OCI-LY3 (cell line): ENCODE measurements at regions not wholly inside any gene's neighbourhood (a gene's known extent, or its start where the extent isn't known, plus 50 kb on each side); places are given as distances from the start of the nearest gene placed in this dataset.

Experiments used
- H2AFZ ChIP-seq: fragments of 200-600, 300-600 bp; shearing (Covaris generic); 2 replicates; pipeline ENCODE4 v1.6.0; 2014; ENCODE audit warnings: antibody characterized with exemption, low read depth, low read length
- H3K27ac ChIP-seq: fragments of 200-600, 300-600 bp; sonication (generic); 2 replicates; pipeline ENCODE4 v1.5.1; 2014; ENCODE audit warnings: mild to moderate bottlenecking, low read length, moderate library complexity, mixed read lengths
- H3K27me3 ChIP-seq: fragments of 200-600, 300-600 bp; sonication (generic); 2 replicates; pipeline ENCODE4 v1.6.1; 2014; ENCODE audit warnings: low read depth, low read length, mixed read lengths
- H3K36me3 ChIP-seq: fragments of 200-600, 300-600 bp; sonication (generic); replicated peaks from 2 replicates; pipeline ENCODE3; 2014; ENCODE audit warnings: low read depth, low read length, mixed read lengths
- H3K4me1 ChIP-seq: fragments of 300-600, 200-600 bp; sonication (generic); 2 replicates; pipeline ENCODE4 v1.6.1; 2014; ENCODE audit warnings: low read length, mixed read lengths
- H3K4me2 ChIP-seq: fragments of 200-600, 300-600 bp; sonication (generic); 2 replicates; pipeline ENCODE4 v1.6.1; 2014; ENCODE audit warnings: low read length, mixed read lengths
- H3K4me3 ChIP-seq: fragments of 300-600, 200-600 bp; sonication (generic); 2 replicates; pipeline ENCODE4 v1.5.1; 2014; ENCODE audit warnings: antibody characterized with exemption, mild to moderate bottlenecking, low read length, moderate library complexity
- H3K79me2 ChIP-seq: fragments of 300-600, 200-600 bp; shearing (Covaris generic); 2 replicates; pipeline ENCODE4 v1.6.1; 2014; ENCODE audit warnings: mild to moderate bottlenecking, low read length, mixed read lengths
- H3K9ac ChIP-seq: fragments of 300-600, 200-600 bp; shearing (Covaris generic); 2 replicates; pipeline ENCODE4 v1.6.0; 2014; ENCODE audit warnings: mild to moderate bottlenecking, low read length, moderate library complexity
- H3K9me3 ChIP-seq: fragments of 200-600, 300-600 bp; shearing (Covaris generic); 2 replicates; pipeline ENCODE4 v1.6.1; 2014; ENCODE audit warnings: low read length, mixed read lengths; ENCODE audit not compliant: insufficient read depth
- H4K20me1 ChIP-seq: fragments of 200-600, 300-600 bp; sonication (generic); 2 replicates; pipeline ENCODE4 v1.6.1; 2016; ENCODE audit warnings: low read length, mixed read lengths; ENCODE audit not compliant: insufficient read depth
- EZH2phosphoT487 ChIP-seq: fragments of 200-600 bp; shearing (Covaris generic); IDR thresholded peaks from 2 replicates; pipeline ENCODE4 v1.6.1; 2018; ENCODE audit warnings: antibody characterized with exemption, mixed run types, low read depth
- TF ChIP-seq, protein P1 (sequence below): fragments of 200-600, 300-600 bp; sonication (generic); IDR thresholded peaks from 2 replicates; pipeline ENCODE4 v1.5.1; 2014; ENCODE audit warnings: antibody characterized with exemption, low read length, low read depth

DNA sequence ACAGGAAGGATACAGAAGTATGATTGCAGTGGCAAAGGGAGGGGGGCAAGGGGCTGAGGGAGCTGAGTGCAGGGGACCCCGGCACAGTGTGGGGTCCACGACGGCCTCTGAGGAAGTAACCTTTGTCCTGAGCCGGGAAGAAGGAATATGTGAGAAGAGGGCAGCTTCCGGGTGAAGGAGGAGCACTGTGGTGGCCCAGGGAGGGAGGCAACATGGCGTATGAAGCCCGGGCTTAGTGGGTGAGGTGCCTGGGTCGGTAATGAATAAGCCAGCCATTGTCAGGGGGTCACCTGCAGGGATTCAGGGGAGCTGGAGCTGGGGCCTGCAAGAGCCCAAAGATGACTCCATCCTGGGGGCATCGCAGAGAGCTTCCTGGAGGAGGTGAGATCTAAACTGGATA lies 200.4 kb downstream of the FOXD2 start:
- H3K79me2 ChIP-seq: no peaks in the 10 kb centered on the region
- no peak for TF ChIP-seq EZH2phosphoT487
- TF ChIP-seq, protein P1, sequence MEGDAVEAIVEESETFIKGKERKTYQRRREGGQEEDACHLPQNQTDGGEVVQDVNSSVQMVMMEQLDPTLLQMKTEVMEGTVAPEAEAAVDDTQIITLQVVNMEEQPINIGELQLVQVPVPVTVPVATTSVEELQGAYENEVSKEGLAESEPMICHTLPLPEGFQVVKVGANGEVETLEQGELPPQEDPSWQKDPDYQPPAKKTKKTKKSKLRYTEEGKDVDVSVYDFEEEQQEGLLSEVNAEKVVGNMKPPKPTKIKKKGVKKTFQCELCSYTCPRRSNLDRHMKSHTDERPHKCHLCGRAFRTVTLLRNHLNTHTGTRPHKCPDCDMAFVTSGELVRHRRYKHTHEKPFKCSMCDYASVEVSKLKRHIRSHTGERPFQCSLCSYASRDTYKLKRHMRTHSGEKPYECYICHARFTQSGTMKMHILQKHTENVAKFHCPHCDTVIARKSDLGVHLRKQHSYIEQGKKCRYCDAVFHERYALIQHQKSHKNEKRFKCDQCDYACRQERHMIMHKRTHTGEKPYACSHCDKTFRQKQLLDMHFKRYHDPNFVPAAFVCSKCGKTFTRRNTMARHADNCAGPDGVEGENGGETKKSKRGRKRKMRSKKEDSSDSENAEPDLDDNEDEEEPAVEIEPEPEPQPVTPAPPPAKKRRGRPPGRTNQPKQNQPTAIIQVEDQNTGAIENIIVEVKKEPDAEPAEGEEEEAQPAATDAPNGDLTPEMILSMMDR: no peak
- H3K9me3 ChIP-seq: no peaks in the 10 kb centered on the region
- no peaks in the 10 kb centered on the region for H3K4me1 ChIP-seq
- no peaks in the 10 kb centered on the region for H3K36me3 ChIP-seq
- H3K4me3 ChIP-seq: no peak overlapping the region
- no peak overlapping the region for H3K9ac ChIP-seq
- H3K27me3 ChIP-seq: no peaks in the 10 kb centered on the region
- no peak overlapping the region for H3K27ac ChIP-seq
- no peak overlapping the region for H2AFZ ChIP-seq
- no peaks in the 10 kb centered on the region for H4K20me1 ChIP-seq
- no peak overlapping the region for H3K4me2 ChIP-seq

DNA sequence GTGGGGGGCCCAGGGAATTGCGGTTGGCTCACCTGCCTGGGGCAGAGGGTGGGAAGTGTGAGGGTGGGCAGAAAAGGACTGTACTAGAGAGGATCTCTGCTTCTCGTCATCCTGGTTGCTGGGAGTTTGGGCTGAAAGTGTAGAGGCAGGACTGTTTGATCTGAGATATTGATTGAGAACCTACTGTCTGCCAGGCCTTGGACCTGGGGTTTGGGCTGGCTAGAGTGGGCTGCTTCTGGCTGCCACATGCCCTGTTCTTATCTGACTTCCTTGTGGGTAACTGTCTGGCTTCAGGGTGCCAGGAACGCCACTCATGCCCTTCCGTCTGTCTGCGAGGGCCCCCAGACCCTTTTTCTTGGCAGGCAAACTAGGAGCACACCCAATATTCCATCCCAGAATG lies 200.9 kb downstream of the FOXD2 start:
- H3K4me3 ChIP-seq: no peak overlapping the region
- H3K27ac ChIP-seq: no peak overlapping the region
- H3K36me3 ChIP-seq: no peaks in the 10 kb centered on the region
- H3K4me2 ChIP-seq: no peak overlapping the region
- H3K9me3 ChIP-seq: no peaks in the 10 kb centered on the region
- no peak overlapping the region for H2AFZ ChIP-seq
- H3K4me1 ChIP-seq: no peaks in the 10 kb centered on the region
- no peaks in the 10 kb centered on the region for H3K27me3 ChIP-seq
- H3K79me2 ChIP-seq: no peaks in the 10 kb centered on the region
- no peaks in the 10 kb centered on the region for H4K20me1 ChIP-seq
- TF ChIP-seq EZH2phosphoT487: no peak
- TF ChIP-seq, protein P1: no peak
- H3K9ac ChIP-seq: no peak overlapping the region

DNA sequence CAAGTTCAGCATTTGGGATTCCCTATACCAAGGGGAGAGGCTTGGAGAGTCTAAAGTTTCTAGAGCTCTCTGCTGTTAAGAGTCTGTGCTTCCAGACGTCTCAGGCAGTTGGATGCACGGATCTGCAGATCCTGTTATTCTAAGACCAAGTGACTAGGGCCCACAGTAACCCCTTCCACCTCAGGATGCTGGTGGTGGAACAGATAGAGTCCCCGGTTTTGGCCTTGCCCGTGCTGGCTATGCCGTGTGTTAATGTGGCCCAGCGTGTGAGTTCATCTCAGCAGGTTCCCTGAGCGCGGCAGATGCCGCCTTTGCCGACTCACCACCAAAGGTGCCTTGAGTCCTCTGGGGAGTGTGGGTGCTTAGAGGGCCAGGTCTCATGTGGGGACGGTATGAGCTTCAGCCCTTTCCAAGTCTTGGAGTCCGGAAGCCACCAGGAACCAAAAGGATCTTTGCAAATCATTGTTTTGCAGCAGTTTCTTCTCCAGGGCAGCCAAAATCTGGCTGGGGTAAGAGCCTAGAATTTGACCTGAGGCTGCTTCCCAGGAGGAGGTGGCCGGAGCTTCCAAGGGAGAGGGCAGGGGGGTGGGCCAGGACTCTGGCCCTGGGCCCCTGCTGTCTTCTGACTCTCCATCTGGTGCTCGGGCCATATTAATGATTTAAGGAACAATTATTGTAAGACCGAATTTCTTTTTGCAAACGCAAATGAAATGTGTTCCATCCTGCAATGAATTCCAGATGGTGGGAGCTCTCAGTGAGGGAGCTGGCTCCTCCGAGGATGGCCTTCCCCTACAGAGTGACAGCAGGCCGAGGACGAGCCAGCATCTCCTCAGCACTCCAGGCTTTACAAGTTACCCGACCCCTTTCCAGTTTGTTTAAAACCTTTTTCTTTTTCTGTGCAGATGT lies 205.7 kb downstream of the FOXD2 start:
- H3K27me3 ChIP-seq: peaks cover 5% of the 10 kb centered on the region; the same call in 1 of the 2 replicates
- no peak overlapping the region for H3K4me3 ChIP-seq
- H3K36me3 ChIP-seq: no peaks in the 10 kb centered on the region
- no peaks in the 10 kb centered on the region for H3K79me2 ChIP-seq
- H3K4me1 ChIP-seq: no peaks in the 10 kb centered on the region
- no peaks in the 10 kb centered on the region for H4K20me1 ChIP-seq
- H3K4me2 ChIP-seq: no peak overlapping the region
- H2AFZ ChIP-seq: no peak overlapping the region
- H3K9ac ChIP-seq: no peak overlapping the region
- no peaks in the 10 kb centered on the region for H3K9me3 ChIP-seq
- TF ChIP-seq EZH2phosphoT487: no peak
- TF ChIP-seq, protein P1: no peak
- H3K27ac ChIP-seq: no peak overlapping the region

DNA sequence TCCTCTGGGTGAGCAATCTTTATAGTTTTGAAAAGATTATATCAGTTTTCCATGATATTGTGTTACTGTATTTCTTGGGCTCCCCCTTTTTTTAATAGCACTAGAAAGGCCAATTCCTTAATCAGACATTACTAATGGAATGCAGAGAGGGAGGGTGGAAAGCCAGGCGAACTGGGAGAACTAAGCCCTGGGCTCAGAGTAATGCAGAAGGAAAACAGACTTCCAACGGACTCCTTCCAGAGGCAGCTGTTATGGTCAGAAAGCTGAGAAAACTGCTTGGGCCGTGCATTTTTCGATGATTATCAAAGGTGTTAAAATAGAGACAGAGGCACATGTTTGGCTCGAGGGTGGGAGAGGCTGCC lies 206.3 kb downstream of the FOXD2 start:
- Histone ChIP-seq H3K4me1 (no peaks in the 10 kb centered on the region), H3K9ac (no peak overlapping the region), H3K36me3 (no peaks in the 10 kb centered on the region), H3K27me3 (peaks cover 5% of the 10 kb centered on the region; the same call in 1 of the 2 replicates), H3K4me2 (no peak overlapping the region), H3K9me3 (no peaks in the 10 kb centered on the region), H3K79me2 (no peaks in the 10 kb centered on the region), H4K20me1 (no peaks in the 10 kb centered on the region), H3K27ac (no peak overlapping the region), H3K4me3 (no peak overlapping the region), H2AFZ (no peak overlapping the region)
- TF ChIP-seq EZH2phosphoT487: no peak
- TF ChIP-seq, protein P1: no peak
